NCI-H345 (cell line): ENCODE measurements at regions not wholly inside any gene's neighbourhood (a gene's known extent, or its start where the extent isn't known, plus 50 kb on each side); places are given as distances from the start of the nearest gene placed in this dataset.

Experiments
- DNase-seq: peaks from one replicate; lab custom pipeline; 2025; lab: John Stamatoyannopoulos, UW

GRCh38 chr17:55582897-55583296 is 71.6 kb upstream of the SMIM36 start:
- no peak for DNase-seq

DNA sequence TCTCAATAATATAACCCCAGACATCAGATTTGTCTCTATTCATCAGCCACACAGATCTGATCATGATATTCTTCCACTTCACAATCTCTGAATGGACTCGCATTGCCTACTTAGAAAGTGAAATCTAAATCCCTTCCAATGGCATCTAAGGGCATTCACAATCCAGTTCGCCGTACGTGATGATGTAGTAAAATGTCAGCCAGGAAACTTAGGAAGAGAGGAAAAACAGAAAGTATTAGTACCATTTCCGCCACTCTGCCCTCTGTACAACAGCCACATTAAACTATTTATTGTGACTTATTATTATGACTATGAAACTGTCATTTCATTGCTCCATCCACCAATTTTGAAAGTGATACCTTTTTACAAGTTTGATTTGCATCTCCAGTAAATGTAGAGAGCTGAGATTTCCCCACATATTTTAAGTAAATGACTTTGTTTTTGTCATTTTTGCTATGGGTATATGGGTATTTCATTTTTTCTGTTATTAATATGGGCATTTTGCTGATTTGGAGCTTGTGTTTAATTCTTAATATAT is 69.4 kb upstream of the SMIM36 start:
- no peak for DNase-seq

DNA sequence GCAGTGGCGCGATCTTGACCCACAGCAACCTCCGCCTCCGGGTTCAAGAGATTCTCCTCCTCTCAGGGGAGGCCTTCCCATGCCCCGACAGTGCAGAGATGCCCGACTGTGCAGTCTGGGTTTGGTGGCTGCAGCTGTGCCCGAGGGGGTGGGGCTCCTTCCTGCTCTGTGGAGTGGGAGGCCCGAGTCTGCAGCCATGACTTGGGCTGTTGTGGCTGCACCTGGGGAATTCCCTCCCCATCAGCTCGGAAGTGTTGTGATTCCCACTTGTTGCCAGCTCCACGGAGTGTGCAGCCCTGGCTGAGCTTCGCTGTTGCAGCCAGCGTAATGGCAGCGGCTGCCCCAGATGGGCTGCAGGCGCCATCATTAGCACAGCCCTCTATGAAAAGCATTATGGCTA is 66.4 kb upstream of the SMIM36 start:
- DNase-seq = no peak

DNA sequence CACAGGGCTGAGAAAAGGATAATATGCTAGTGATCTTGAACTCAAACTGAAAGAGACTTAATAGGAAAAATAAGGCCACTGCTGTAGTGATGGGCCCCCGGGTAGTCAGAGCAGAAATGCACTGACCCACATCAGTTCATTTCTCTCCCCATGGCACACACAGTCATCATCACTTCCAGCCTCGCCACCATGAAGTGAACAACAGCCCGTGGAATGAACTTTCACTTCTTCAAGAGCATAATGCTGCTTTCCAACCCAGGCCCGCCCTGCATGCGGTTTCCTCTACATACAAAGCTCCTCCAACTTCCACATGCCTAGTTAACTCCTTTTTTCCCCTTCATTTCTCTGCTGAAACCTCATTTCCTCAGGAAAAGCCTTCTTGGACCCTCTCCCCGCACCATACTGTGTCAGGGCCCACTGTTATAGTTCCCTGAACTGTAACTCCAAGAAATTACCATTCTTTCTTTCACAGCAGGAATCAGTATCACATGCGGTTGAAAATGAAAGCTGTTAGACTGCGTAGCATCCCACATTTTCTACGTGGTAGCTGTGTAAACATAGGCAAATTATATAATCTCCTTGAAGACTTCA is 65.8 kb upstream of the SMIM36 start:
- no peak for DNase-seq

DNA sequence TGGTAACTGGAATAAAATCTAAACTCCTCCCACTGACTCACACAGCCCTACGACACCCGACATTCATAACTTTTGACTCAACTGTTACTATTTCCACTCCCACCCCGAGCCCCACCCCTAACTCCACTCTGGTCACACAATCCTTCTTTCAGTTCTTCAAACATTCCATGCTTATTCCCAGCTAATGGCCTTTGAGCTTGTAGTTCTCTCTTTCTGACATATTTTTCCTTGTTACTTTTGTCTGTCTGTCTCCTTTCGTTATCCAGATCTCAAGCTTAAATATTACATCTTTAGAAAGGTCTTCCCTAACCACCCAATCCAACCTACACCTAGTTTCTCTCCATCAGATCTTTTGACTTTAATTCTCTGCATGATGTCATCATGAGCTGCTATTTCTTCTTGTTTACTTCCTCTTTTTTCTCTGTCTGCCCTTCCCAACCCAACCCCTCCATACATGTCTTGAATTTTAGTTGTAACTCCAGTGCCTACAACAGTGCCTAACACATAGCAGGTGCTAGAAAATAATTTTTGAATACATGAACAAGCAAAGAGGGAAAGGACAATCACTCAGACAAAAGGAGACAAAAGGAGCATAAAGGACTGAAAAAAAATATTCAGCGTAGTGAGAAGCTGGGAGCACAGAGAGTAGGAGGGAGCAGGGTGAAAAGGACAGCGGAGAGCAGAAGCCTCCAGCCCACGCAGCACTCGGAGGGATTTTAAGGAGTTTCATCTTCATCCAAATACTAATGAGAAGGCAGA is 65.2 kb upstream of the SMIM36 start:
- DNase-seq = no peak

DNA sequence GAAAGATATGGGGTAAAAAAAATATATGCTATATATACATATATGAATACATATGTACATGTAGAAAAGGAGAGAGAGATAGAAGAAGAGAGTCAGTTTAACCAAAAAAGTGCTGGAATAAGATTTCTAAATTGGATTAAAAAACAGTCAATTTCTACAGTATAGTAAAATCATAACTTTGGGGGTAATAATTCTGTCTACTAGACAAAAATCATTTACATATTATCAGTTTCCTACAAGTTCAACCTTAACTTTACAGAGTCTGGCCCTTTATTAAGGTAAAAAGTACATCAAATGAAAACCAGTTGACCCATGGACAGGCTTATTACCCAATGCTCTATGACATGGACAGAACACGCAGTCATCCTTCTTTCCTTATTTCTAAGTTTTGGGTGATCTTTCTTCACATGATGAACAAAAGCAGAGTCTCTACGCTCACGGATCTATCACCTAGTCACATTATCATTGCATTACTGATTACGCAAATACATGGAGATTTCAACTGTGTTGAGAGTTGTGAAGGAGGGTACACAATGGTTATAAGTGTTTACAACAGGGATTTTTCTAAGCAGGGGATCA is 63.9 kb upstream of the SMIM36 start:
- no peak for DNase-seq

GRCh38 chr17:55572599-55572998 is 61.3 kb upstream of the SMIM36 start:
- no peak for DNase-seq

DNA sequence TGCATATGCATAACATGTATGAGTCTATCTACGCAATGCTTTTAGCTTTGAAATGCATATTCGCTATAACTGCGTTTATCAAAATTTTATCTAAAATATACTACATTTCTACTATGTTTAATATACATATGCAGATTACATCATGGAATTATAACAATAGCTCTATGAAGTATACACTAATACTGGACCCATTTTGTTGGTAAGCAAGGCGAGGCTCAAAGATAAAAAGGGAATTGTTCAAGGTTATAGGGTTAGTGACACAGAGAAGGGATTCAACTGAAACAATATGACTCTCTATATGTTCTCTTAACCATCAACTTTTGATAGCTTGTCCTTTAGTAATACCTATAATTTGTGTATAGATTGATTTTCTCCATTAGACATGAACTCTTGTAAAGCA is 60.9 kb upstream of the SMIM36 start:
- no peak for DNase-seq

- DNase-seq = no peak
Measured at GRCh38 chr17:55571095-55571494, 59.8 kb upstream of the SMIM36 start.

DNA sequence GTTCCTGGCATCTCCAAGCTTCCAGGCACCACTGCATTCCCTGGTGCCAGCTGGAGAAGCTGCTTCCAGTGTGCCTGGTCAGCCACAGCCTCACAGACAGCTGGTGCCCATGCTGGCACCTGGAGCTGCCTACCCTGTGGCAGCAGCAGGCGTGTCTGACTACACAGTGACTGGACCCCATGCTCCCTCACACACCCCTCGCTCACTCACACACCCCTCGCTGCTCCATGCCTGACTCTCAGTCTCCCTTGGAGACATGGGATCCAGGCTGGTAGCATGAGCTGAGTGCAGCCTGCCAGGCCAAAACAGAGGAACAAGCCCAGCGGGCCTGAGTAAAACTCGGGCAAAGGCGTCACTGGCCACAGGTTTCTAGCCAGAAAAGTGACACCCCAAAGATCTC is 59.1 kb upstream of the SMIM36 start:
- no peak for DNase-seq

GRCh38 chr17:55567240-55568214 is 56.3 kb upstream of the SMIM36 start:
- DNase-seq = no peak

- DNase-seq = no peak
Measured at GRCh38 chr17:55564081-55564480, 52.8 kb upstream of the SMIM36 start.

DNA sequence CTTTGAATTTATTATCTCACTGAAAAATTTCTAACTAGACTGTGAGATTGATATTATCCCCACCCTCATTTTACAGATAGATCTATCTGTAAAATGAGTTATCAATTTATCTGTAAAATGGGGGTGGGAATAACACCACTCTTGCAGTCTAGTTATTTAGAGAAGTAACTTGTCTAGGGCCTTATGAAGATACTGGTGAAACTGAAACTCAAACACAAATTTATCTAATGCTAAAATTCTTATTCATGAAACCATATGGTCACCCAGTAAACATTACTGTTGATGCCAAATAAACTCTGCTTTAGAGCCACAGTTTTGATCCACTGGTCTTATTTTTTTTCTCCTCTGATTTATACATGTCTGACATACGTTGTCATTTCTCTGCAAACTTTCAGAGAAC is 52.1 kb upstream of the SMIM36 start:
- DNase-seq = no peak

DNA sequence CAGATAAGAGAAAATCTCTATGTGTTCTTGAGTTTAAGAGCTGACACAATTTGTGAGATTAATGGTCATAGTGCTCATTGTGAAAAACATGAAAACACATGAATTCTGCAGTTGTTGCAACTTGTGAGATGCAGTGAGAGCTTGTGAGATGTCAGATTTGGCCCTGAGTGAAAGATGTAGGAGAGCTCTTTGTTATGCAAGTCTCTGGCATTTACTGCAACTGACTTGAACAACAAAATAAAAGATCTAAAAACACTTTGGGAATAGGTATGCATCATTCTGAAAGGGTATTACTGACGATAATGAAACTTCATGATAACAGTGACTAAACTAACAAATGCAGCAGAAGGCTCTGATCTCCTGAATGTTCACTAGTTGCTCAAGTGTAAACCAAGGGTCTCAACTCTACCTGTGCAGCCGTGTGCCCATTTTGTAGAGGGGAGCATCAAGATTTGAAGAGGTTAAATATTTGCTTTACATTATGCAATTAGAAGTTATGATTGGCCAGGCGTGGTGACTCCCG is 50.8 kb upstream of the SMIM36 start:
- no peak for DNase-seq

- no peak for DNase-seq
Measured at GRCh38 chr17:55561316-55561972, 50.2 kb upstream of the SMIM36 start.
